ENCODE measurements at regions not wholly inside any gene's neighbourhood (a gene's known extent, or its start where the extent isn't known, plus 50 kb on each side); places are given as distances from the start of the nearest gene placed in this dataset.

- TF ChIP-seq EZH2 (IDR thresholded peaks at IDR 0.05; ENCODE audit: low read depth): no peak
- no peak for TF ChIP-seq CTCF (conservative IDR thresholded peaks at IDR 0.05)
Measured at GRCh38 chr10:23980094-23980493, 228.8 kb upstream of the KIAA1217 start.
